Jurkat, Clone E6-1 (cell line): ENCODE measurements at regions not wholly inside any gene's neighbourhood (a gene's known extent, or its start where the extent isn't known, plus 50 kb on each side); places are given as distances from the start of the nearest gene placed in this dataset.
"Not testable (repeated sequence)": the region's sequence is repeated elsewhere in the genome, so short reads cannot be mapped to it uniquely, and the experiment has no call there.

Experiments used
- DNase-seq: peaks from one replicate; pipeline ENCODE4 v3.0.0-alpha.2; 2011; ENCODE audit warnings: low read depth, low spot score
- H3K4me3 ChIP-seq: 2 replicates; pipeline ENCODE4 v1.5.1; 2011; ENCODE audit warnings: mild to moderate bottlenecking, low read length, control low read depth, moderate library complexity

DNA sequence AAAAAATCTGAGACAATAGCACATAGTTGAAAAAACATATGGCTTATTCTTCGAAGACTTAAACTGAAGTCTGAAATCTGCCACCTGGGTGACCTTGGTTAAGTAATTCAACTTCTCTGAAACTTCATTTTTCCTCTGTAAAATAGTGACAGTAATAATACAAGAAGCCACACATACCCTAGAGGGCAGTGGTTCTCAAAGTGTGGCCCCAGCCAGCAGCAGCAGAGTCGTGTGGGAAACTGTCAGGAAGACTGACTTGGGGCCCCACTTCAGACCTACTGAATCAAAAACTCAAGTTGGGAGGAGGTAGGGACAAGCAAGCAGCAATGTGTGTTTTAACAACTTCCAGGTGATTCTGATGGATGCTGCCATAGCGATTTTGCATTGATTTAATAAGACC, 249.9 kb downstream of the HNRNPD start:
- H3K4me3 ChIP-seq, result no peak overlapping the region
- no peak for DNase-seq

- DNase-seq, H3K4me3 ChIP-seq: not testable (repeated sequence)
Measured at GRCh38 chr4:82115183-82115582, 258.6 kb downstream of the HNRNPD start.

GRCh38 chr4:82108506-82108905, 265.3 kb downstream of the HNRNPD start:
- no peak overlapping the region for H3K4me3 ChIP-seq
- DNase-seq, result no peak

- no peak overlapping the region for H3K4me3 ChIP-seq
Measured at GRCh38 chr4:82104578-82104977, 269.2 kb downstream of the HNRNPD start.

GRCh38 chr4:82099928-82100579, 273.7 kb downstream of the HNRNPD start:
- no peak overlapping the region for H3K4me3 ChIP-seq
- DNase-seq, result no peak

More at GRCh38 chr4:82104578-82104977, 269.2 kb downstream of the HNRNPD start:
- DNase-seq, result no peak

GRCh38 chr4:82097504-82097903, 276.3 kb downstream of the HNRNPD start:
- DNase-seq, result no peak
- no peak overlapping the region for H3K4me3 ChIP-seq

DNA sequence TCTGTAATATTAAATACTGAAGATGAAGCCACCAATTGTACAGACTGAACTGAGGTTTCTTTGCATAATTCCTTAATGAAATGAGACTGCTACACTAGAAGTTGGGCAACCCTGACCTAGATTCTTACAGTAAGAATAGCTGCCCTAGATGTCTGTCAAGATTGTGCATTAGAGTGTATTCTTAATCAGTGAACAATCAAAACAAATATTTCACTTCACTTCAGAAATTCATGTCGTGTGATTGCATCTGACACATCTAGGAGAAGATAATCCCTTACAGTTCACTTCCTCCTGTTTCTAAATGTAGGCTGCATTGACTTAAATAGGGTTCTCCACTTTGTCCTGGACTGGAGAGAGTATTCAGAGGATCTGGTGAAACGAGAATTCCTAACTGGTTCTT, 283.1 kb downstream of the HNRNPD start:
- DNase-seq, result no peak
- no peak overlapping the region for H3K4me3 ChIP-seq

- no peak for DNase-seq
- no peak overlapping the region for H3K4me3 ChIP-seq
Measured at GRCh38 chr4:82084747-82085146, 289.0 kb downstream of the HNRNPD start.

DNA sequence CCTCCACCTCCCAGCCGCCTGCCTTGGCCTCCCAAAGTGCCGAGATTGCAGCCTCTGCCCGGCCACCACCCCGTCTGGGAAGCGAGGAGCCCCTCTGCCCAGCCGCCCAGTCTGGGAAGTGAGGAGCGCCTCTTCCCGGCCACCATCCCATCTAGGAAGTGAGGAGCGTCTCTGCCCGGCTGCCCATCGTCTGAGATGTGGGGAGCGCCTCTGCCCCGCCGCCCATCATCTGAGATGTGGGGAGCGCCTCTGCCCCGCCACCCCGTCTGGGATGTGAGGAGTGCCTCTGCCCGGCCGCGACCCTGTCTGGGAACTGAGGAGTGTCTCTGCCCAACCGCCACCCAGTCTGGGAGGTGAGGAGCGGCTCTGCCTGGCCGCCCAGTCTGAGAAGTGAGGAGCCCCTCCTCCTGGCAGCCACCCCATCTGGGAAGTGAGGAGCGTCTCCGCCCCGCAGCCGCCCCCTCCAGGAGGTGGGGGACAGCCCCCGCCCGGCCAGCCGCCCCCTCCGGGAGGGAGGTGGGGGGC, 296.3 kb downstream of the HNRNPD start:
- H3K4me3 ChIP-seq, DNase-seq: not testable (repeated sequence)

DNA sequence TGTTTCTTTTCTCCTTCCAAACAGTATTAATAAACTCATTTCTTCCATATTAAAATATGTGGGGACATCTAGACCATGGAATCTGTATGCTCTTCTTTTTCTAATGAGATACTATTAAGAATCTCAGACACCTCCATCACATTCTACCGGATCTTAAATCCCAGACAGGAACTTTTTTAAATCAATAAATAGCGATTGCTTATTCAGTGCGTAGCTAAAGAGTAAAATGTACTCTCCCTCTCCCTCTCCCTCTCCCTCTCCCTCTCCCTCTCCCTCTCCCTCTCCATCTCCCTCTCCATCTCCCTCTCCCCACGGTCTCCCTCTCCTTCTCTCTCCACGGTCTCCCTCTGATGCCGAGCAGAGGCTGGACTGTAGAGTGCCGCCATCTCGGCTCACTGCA, 297.0 kb downstream of the HNRNPD start:
- no peak overlapping the region for H3K4me3 ChIP-seq
- DNase-seq, result no peak

GRCh38 chr4:82076359-82076758, 297.4 kb downstream of the HNRNPD start:
- DNase-seq, result no peak
- H3K4me3 ChIP-seq, result no peak overlapping the region

DNA sequence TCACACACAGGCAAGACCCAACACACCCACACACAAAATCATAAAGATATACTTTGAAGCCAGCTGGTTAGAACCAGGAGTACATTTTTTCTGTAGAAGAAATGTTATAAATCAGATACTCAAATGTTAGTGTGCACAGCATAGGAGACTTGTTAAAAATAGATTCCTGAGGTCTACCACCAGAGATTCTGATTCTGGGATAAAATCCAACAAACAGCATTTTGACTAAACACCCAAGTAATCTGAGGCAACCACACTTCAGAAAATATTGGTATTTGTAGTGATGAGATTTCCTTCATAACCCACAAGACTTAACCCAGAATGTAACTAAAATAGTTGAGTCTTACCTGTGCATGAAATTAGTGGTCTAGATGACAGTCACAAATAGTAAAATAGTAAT, 301.8 kb downstream of the HNRNPD start:
- DNase-seq, result no peak
- no peak overlapping the region for H3K4me3 ChIP-seq

GRCh38 chr4:82069883-82070638, 303.7 kb downstream of the HNRNPD start:
- DNase-seq, result no peak
- no peak overlapping the region for H3K4me3 ChIP-seq

DNA sequence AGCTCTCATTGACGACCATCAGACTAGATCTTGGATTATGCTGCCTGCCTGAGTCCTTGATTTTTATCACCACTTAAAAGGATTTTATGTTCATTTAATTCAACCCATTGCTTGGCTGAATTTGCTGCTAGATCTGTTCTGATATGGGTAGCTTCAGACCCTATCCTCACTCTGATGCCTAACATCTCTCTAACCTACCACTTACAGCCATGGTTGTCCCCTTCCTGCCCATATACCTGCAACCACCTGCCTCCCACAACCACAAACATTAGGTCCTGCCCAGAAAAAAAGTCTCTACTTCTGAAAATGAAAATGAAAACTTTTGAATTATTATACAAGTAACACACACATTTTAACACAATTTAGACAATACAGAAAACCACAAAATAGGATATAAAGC, 310.8 kb downstream of the HNRNPD start:
- H3K4me3 ChIP-seq, result no peak overlapping the region
- DNase-seq, result no peak

DNA sequence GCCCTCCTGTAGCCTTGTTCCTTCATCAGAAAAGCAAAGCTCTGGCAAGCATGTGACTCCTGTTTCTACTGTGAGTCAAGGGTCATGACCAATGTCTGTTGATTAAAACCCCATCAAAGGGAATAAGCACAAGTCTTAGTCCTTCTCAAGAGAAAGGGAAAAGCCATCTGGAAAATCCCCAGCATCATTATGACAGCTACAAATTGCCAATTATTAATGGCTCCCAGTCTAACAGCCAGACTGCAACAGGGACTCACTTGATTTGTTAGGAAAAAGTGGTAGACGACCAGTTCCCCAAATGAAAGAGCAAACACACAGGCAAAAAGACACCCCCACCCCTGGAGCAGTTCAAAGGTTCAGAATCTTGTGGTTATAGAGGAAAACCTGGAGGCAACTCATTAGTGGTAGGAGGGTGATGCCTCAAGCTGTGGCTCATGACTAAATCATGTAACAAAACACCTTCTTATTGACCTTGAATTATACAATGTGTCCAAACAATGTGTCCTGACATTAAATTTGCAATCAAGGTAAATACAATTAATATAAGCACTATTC, 315.7 kb downstream of the HNRNPD start:
- no peak for DNase-seq
- no peak overlapping the region for H3K4me3 ChIP-seq

DNA sequence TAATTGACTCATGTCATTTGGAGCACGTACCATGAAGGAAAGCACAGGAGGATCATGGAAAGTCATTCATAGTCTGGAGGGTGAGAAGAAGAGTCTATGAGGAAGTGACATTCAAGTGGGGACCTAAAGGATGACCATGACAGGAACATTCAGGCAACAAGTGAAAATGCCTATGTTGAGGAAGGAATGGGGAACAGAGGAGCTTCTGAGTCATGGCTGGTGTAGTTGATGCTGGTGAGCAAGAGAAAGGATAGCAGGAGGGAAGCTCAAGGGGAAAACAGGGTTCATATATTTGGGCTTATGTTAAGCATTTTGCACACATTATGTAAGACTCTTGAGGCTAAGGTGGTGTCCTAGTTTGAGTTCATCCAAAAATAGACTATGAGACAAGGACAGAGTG, 318.6 kb downstream of the HNRNPD start:
- no peak for DNase-seq
- no peak overlapping the region for H3K4me3 ChIP-seq

DNA sequence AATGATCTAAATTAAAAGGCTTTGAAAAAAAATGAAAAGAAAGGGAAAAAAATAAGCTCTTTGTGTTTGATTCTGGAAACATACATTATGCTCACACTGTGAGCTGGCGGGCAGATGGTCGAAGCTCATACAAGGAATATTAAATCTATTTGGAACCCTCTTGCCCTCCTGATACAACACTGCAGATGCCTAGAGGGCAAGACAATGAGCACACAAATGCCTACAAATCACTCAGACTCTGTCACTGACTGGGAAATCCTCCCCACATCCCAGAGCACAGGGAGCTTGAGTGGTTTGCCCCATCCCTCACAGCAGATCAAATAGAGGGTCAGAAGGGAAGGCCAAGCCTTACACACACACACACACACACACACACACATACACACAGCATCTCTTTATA, 320.4 kb downstream of the HNRNPD start:
- no peak for DNase-seq
- no peak overlapping the region for H3K4me3 ChIP-seq

DNA sequence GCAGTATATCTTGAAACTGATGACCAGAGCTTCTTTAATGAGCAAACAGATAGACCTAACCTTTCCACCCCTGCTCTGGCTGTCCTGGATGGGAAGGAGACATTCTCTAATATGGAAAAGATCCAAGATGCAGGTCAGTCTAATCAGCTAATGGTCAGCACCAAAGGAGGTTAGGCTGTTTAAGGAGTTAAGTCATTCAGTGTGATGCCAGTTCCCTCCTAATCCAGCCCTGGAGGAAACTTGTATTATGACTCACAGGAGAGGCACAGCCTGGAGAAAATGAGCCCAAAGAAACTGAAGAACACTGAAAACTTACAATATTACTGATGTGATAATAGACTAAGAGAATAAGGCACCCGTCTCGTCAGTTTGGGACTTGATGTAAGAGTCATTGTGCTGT, 323.0 kb downstream of the HNRNPD start:
- DNase-seq, result no peak

DNA sequence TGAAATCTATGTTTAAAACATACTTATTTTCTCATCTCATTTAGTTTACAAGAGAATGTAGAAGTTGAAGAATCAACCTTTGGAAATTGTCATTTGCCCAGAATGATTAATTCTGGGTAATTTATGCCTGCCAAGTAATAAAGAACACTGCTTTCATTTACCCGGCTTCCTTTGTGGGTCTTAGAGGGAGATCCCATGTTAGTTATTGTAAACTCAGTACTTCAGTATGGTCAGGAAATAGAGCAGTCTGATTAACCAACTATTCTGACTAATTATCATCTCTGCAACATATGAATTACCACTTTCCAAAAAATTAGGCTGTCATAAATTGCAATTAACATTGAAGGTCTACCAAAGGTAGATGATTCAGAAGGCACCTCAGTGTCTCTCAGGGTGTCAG, 324.5 kb downstream of the HNRNPD start:
- no peak overlapping the region for H3K4me3 ChIP-seq
- DNase-seq, result no peak

More for the DNA sequence above, 323.0 kb downstream of the HNRNPD start:
- H3K4me3 ChIP-seq, result no peak overlapping the region

- H3K4me3 ChIP-seq, result no peak overlapping the region
- DNase-seq, result no peak
Measured at GRCh38 chr4:82047731-82048130, 326.1 kb downstream of the HNRNPD start.
